ENCODE measurements at regions not wholly inside any gene's neighbourhood (a gene's known extent, or its start where the extent isn't known, plus 50 kb on each side); places are given as distances from the start of the nearest gene placed in this dataset.

- no peaks in the 10 kb centered on the region for H3K27me3 ChIP-seq (ENCODE audit: control insufficient read depth, insufficient read depth, low read length)
- no peaks in the 10 kb centered on the region for H3K36me3 ChIP-seq (ENCODE audit: control insufficient read depth, insufficient read depth, low read length)
- no peaks in the 10 kb centered on the region for H3K9me3 ChIP-seq (ENCODE audit: control insufficient read depth, insufficient read depth, low read depth, low read length)
- no peak overlapping the region for H3K27ac ChIP-seq (ENCODE audit: insufficient read depth, low read length)
- no peak overlapping the region for H3K4me2 ChIP-seq (ENCODE audit: extremely low read depth, insufficient read depth, low read length)
- no peak for DNase-seq (ENCODE audit: low read depth in 2 of 2)
- no peaks in the 10 kb centered on the region for H3K4me1 ChIP-seq (ENCODE audit: control insufficient read depth, extremely low read depth, insufficient read depth, low read length)
- TF ChIP-seq, protein P1, sequence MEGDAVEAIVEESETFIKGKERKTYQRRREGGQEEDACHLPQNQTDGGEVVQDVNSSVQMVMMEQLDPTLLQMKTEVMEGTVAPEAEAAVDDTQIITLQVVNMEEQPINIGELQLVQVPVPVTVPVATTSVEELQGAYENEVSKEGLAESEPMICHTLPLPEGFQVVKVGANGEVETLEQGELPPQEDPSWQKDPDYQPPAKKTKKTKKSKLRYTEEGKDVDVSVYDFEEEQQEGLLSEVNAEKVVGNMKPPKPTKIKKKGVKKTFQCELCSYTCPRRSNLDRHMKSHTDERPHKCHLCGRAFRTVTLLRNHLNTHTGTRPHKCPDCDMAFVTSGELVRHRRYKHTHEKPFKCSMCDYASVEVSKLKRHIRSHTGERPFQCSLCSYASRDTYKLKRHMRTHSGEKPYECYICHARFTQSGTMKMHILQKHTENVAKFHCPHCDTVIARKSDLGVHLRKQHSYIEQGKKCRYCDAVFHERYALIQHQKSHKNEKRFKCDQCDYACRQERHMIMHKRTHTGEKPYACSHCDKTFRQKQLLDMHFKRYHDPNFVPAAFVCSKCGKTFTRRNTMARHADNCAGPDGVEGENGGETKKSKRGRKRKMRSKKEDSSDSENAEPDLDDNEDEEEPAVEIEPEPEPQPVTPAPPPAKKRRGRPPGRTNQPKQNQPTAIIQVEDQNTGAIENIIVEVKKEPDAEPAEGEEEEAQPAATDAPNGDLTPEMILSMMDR (conservative IDR thresholded peaks at IDR 0.05 in 1 of 2, IDR thresholded peaks at IDR 0.05 in 1 of 2; ENCODE audit: low read depth in 1 of 2, low read length in 2 of 2) = no peak
- TF ChIP-seq EZH2 (IDR thresholded peaks at IDR 0.05; ENCODE audit: low read length, missing control alignments) = no peak
- H3K4me3 ChIP-seq (replicated peaks in 1 of 4; ENCODE audit: control extremely low read depth in 1 of 4, insufficient read depth in 1 of 4, low read depth in 3 of 4, low read length in 4 of 4) = no peak overlapping the region
- H3K9ac ChIP-seq (ENCODE audit: insufficient read depth, low read length) = no peak overlapping the region
- H4K20me1 ChIP-seq (ENCODE audit: control insufficient read depth, extremely low read depth, insufficient read depth, low read length) = no peaks in the 10 kb centered on the region
- no peaks in the 10 kb centered on the region for H3K79me2 ChIP-seq (ENCODE audit: control insufficient read depth, insufficient read depth, low read length)
- H2AFZ ChIP-seq (ENCODE audit: low read length) = no peak overlapping the region
Measured at GRCh38 chr5:120320626-120321025, 143.5 kb upstream of the PRR16 start.

DNA sequence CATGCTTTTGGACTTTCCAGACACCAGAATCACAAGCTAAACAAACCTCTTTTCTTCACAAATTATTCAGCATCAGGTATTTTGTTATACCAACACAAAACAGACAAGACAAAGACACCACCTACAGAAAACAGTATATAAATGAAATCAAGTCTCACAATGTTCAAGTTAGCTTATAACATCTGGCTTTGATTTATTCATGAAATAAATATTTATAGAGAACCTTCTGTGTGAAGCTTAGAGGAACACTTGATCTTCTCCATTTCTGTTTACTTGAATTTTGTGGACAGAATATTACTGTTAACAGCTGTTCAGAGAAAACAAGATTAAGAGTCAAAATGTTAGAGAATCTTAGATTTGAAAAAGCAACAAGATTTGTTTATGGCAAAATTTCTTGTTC, 137.4 kb upstream of the PRR16 start:
- no peaks in the 10 kb centered on the region for H4K20me1 ChIP-seq (ENCODE audit: control insufficient read depth, extremely low read depth, insufficient read depth, low read length)
- H3K27ac ChIP-seq (ENCODE audit: insufficient read depth, low read length) = no peak overlapping the region
- no peaks in the 10 kb centered on the region for H3K27me3 ChIP-seq (ENCODE audit: control insufficient read depth, insufficient read depth, low read length)
- H2AFZ ChIP-seq (ENCODE audit: low read length) = peak overlapping the region; percentile 60
- no peaks in the 10 kb centered on the region for H3K36me3 ChIP-seq (ENCODE audit: control insufficient read depth, insufficient read depth, low read length)
- no peak overlapping the region for H3K4me2 ChIP-seq (ENCODE audit: extremely low read depth, insufficient read depth, low read length)
- H3K9ac ChIP-seq (ENCODE audit: insufficient read depth, low read length) = no peak overlapping the region
- DNase-seq (ENCODE audit: low read depth in 2 of 2) = peak in 1 of 2 donors; percentile 54
- no peak for TF ChIP-seq EZH2 (IDR thresholded peaks at IDR 0.05; ENCODE audit: low read length, missing control alignments)
- TF ChIP-seq, protein P1 (conservative IDR thresholded peaks at IDR 0.05 in 1 of 2, IDR thresholded peaks at IDR 0.05 in 1 of 2; ENCODE audit: low read depth in 1 of 2, low read length in 2 of 2) = no peak
- H3K9me3 ChIP-seq (ENCODE audit: control insufficient read depth, insufficient read depth, low read depth, low read length) = no peaks in the 10 kb centered on the region
- no peaks in the 10 kb centered on the region for H3K4me1 ChIP-seq (ENCODE audit: control insufficient read depth, extremely low read depth, insufficient read depth, low read length)
- no peak overlapping the region for H3K4me3 ChIP-seq (replicated peaks in 1 of 4; ENCODE audit: control extremely low read depth in 1 of 4, insufficient read depth in 1 of 4, low read depth in 3 of 4, low read length in 4 of 4)
- H3K79me2 ChIP-seq (ENCODE audit: control insufficient read depth, insufficient read depth, low read length) = no peaks in the 10 kb centered on the region

GRCh38 chr5:120327180-120327579, 136.9 kb upstream of the PRR16 start:
- no peaks in the 10 kb centered on the region for H3K79me2 ChIP-seq (ENCODE audit: control insufficient read depth, insufficient read depth, low read length)
- H2AFZ ChIP-seq (ENCODE audit: low read length) = no peak overlapping the region
- H3K4me1 ChIP-seq (ENCODE audit: control insufficient read depth, extremely low read depth, insufficient read depth, low read length) = no peaks in the 10 kb centered on the region
- no peaks in the 10 kb centered on the region for H3K27me3 ChIP-seq (ENCODE audit: control insufficient read depth, insufficient read depth, low read length)
- peak; percentile 6 to 51 for DNase-seq (ENCODE audit: low read depth in 2 of 2)
- H3K27ac ChIP-seq (ENCODE audit: insufficient read depth, low read length) = no peak overlapping the region
- no peaks in the 10 kb centered on the region for H3K9me3 ChIP-seq (ENCODE audit: control insufficient read depth, insufficient read depth, low read depth, low read length)
- H3K4me2 ChIP-seq (ENCODE audit: extremely low read depth, insufficient read depth, low read length) = no peak overlapping the region
- no peaks in the 10 kb centered on the region for H4K20me1 ChIP-seq (ENCODE audit: control insufficient read depth, extremely low read depth, insufficient read depth, low read length)
- TF ChIP-seq, protein P1 (conservative IDR thresholded peaks at IDR 0.05 in 1 of 2, IDR thresholded peaks at IDR 0.05 in 1 of 2; ENCODE audit: low read depth in 1 of 2, low read length in 2 of 2) = peak in 1 of 2 donors; percentile 25
- no peak for TF ChIP-seq EZH2 (IDR thresholded peaks at IDR 0.05; ENCODE audit: low read length, missing control alignments)
- H3K4me3 ChIP-seq (replicated peaks in 1 of 4; ENCODE audit: control extremely low read depth in 1 of 4, insufficient read depth in 1 of 4, low read depth in 3 of 4, low read length in 4 of 4) = no peak overlapping the region
- no peaks in the 10 kb centered on the region for H3K36me3 ChIP-seq (ENCODE audit: control insufficient read depth, insufficient read depth, low read length)
- no peak overlapping the region for H3K9ac ChIP-seq (ENCODE audit: insufficient read depth, low read length)
